SU-DHL-6 (cell line): ENCODE measurements at regions not wholly inside any gene's neighbourhood (a gene's known extent, or its start where the extent isn't known, plus 50 kb on each side); places are given as distances from the start of the nearest gene placed in this dataset.

Experiments used
- EZH2phosphoT487 ChIP-seq: fragments of 200-600 bp; sonication (generic), shearing (Covaris generic); conservative IDR thresholded peaks from 2 replicates; pipeline ENCODE4 v1.6.1; 2018; ENCODE audit warnings: mild to moderate bottlenecking, antibody characterized with exemption, low read length, moderate library complexity, mixed read lengths
- TF ChIP-seq, protein P1 (sequence below): fragments of 200-600 bp; sonication (generic); IDR thresholded peaks from one replicate; pipeline ENCODE4 v1.5.1; 2017; ENCODE audit warnings: antibody characterized with exemption, mild to moderate bottlenecking, low read length, moderate library complexity; ENCODE audit not compliant: insufficient read depth, poor library complexity, severe bottlenecking

DNA sequence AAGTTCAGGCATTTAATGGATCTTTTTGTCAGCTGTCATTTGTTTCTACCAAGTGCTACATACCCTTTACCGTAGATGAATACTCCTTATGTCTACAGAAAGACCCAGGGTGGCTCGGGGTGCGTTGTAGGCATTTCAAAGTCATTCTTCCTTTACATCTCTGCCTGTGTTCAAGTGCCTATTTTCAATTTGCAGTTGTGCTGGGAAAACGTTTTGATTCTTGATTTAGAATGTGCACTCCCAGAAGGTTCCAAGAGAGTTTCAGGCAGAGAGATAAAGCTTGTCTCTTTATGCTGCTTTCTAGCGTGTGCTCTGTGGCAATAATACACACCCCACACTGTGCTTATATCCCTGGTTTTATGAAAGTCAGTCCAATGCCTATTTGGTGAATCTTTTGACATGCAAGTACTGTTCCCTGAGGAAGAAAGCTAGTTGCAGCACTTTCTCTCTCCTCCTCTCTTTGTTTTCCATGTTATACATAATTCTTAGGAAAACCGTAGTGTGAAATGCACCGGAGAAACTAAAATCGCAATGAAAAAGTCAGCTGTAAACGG, 828.1 kb upstream of the ZNF608 start:
- TF ChIP-seq, protein P1, sequence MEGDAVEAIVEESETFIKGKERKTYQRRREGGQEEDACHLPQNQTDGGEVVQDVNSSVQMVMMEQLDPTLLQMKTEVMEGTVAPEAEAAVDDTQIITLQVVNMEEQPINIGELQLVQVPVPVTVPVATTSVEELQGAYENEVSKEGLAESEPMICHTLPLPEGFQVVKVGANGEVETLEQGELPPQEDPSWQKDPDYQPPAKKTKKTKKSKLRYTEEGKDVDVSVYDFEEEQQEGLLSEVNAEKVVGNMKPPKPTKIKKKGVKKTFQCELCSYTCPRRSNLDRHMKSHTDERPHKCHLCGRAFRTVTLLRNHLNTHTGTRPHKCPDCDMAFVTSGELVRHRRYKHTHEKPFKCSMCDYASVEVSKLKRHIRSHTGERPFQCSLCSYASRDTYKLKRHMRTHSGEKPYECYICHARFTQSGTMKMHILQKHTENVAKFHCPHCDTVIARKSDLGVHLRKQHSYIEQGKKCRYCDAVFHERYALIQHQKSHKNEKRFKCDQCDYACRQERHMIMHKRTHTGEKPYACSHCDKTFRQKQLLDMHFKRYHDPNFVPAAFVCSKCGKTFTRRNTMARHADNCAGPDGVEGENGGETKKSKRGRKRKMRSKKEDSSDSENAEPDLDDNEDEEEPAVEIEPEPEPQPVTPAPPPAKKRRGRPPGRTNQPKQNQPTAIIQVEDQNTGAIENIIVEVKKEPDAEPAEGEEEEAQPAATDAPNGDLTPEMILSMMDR = no peak
- no peak for TF ChIP-seq EZH2phosphoT487
